Fibroblast of lung (primary cell): ENCODE measurements at regions not wholly inside any gene's neighbourhood (a gene's known extent, or its start where the extent isn't known, plus 50 kb on each side); places are given as distances from the start of the nearest gene placed in this dataset.

ENCODE experiments used
- DNase-seq, 2 donors: peaks; one replicate each; pipeline versions ENCODE4 v3.0.0 to v3.0.0-alpha.2; 2010; ENCODE audit warnings: low read depth in 2 of 2
- H2AFZ ChIP-seq: 2 replicates; pipeline ENCODE4 v1.5.1; 2012; ENCODE audit warnings: low read length, control low read depth, inconsistent platforms
- H3K27ac ChIP-seq: 2 replicates; pipeline ENCODE4 v1.5.1; 2011; ENCODE audit warnings: low read length, control low read depth; ENCODE audit not compliant: insufficient read depth
- H3K27me3 ChIP-seq: 2 replicates; pipeline ENCODE4 v1.5.1; 2011; ENCODE audit warnings: mild to moderate bottlenecking, low read length; ENCODE audit not compliant: control insufficient read depth, insufficient read depth
- H3K36me3 ChIP-seq: 2 replicates; pipeline ENCODE4 v1.5.1; 2011; ENCODE audit warnings: low read length; ENCODE audit not compliant: control insufficient read depth, insufficient read depth
- H3K4me1 ChIP-seq: 2 replicates; pipeline ENCODE4 v1.5.1; 2011; ENCODE audit warnings: low read length; ENCODE audit not compliant: control insufficient read depth, insufficient read depth; ENCODE audit errors: extremely low read depth
- H3K4me2 ChIP-seq: 2 replicates; pipeline ENCODE4 v1.5.1; 2011; ENCODE audit warnings: low read length, control low read depth; ENCODE audit not compliant: insufficient read depth; ENCODE audit errors: extremely low read depth
- H3K4me3 ChIP-seq, 4 experiments: fragments of 200-600 bp in 1 of 4; sonication (generic) in 1 of 4; replicated peaks in 1 of 4; 2 replicates each; pipeline ENCODE4 v1.5.1; 2011 to 2016; ENCODE audit warnings: low read length in 4 of 4, low read depth in 3 of 4, mild to moderate bottlenecking in 3 of 4, control low read depth in 2 of 4, inconsistent platforms in 1 of 4, mixed read lengths in 1 of 4; ENCODE audit not compliant: insufficient read depth in 1 of 4; ENCODE audit errors: control extremely low read depth in 1 of 4
- H3K79me2 ChIP-seq: 2 replicates; pipeline ENCODE4 v1.5.1; 2012; ENCODE audit warnings: mild to moderate bottlenecking, low read length, inconsistent platforms; ENCODE audit not compliant: control insufficient read depth, insufficient read depth
- H3K9ac ChIP-seq: 2 replicates; pipeline ENCODE4 v1.5.1; 2011; ENCODE audit warnings: mild to moderate bottlenecking, low read length, control low read depth; ENCODE audit not compliant: insufficient read depth
- H3K9me3 ChIP-seq: 2 replicates; pipeline ENCODE4 v1.5.1; 2012; ENCODE audit warnings: low read depth, low read length; ENCODE audit not compliant: control insufficient read depth, insufficient read depth
- H4K20me1 ChIP-seq: 2 replicates; pipeline ENCODE4 v1.5.1; 2011; ENCODE audit warnings: low read length; ENCODE audit not compliant: control insufficient read depth, insufficient read depth; ENCODE audit errors: extremely low read depth
- CTCF ChIP-seq, 2 donors: IDR thresholded peaks in 1 of 2; conservative IDR thresholded peaks in 1 of 2; 1 replicate in 1 of 2; 2 replicates in 1 of 2; pipeline ENCODE4 v1.5.1; 2011 to 2012; ENCODE audit warnings: low read length in 2 of 2, control low read depth in 1 of 2, inconsistent platforms in 1 of 2, low read depth in 1 of 2, mild to moderate bottlenecking in 1 of 2
- EZH2 ChIP-seq: IDR thresholded peaks from 2 replicates; pipeline ENCODE4 v1.5.1; 2012; ENCODE audit warnings: low read length, control low read depth, mild to moderate bottlenecking; ENCODE audit errors: missing control alignments

DNA sequence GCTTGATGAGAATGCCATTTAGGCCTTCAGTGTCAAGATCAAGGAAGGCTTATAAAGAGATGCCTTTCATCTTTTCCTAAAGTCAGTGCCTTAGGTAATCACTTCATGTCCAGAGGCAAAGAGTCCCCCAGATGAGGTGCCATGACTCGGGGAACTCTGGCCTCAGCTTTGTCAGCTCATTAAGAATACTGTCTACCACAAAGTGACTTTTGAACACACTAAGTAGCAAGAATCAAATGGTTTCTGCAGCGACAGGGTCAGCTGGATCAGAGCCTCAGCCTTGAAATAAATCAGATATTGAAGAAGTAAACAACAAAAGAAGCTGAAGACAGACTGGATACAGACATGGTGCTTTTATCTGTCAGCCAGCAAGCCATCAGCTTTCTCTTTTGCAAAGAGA, 120.1 kb upstream of the SLC39A10 start:
- no peak overlapping the region for H3K4me3 ChIP-seq
- H3K27me3 ChIP-seq = no peaks in the 10 kb centered on the region
- H3K27ac ChIP-seq = no peak overlapping the region
- TF ChIP-seq CTCF (conservative IDR thresholded peaks at IDR 0.05 in 1 of 2, IDR thresholded peaks at IDR 0.05 in 1 of 2; ENCODE audit: low read depth in 1 of 2, low read length in 2 of 2) (no peak), EZH2 (no peak)
- peak overlapping the region; percentile 3 for H3K4me2 ChIP-seq
- peaks cover 11% of the 10 kb centered on the region for H3K4me1 ChIP-seq
- no peak for DNase-seq
- no peaks in the 10 kb centered on the region for H3K9me3 ChIP-seq
- no peaks in the 10 kb centered on the region for H3K36me3 ChIP-seq
- no peaks in the 10 kb centered on the region for H4K20me1 ChIP-seq
- H3K79me2 ChIP-seq = no peaks in the 10 kb centered on the region
- no peak overlapping the region for H3K9ac ChIP-seq
- no peak overlapping the region for H2AFZ ChIP-seq

- Histone ChIP-seq H4K20me1 (no peaks in the 10 kb centered on the region), H3K4me3 (no peak overlapping the region), H3K9me3 (no peaks in the 10 kb centered on the region), H3K79me2 (no peaks in the 10 kb centered on the region), H3K27ac (no peak overlapping the region), H3K4me1 (peaks cover 11% of the 10 kb centered on the region), H3K36me3 (no peaks in the 10 kb centered on the region), H3K4me2 (no peak overlapping the region), H3K9ac (no peak overlapping the region), H3K27me3 (no peaks in the 10 kb centered on the region), H2AFZ (no peak overlapping the region)
- no peak for DNase-seq
- TF ChIP-seq EZH2 (no peak), CTCF (conservative IDR thresholded peaks at IDR 0.05 in 1 of 2, IDR thresholded peaks at IDR 0.05 in 1 of 2; ENCODE audit: low read depth in 1 of 2, low read length in 2 of 2) (no peak)
Observed at GRCh38 chr2:195535911-195536522, 121.0 kb upstream of the SLC39A10 start.

DNA sequence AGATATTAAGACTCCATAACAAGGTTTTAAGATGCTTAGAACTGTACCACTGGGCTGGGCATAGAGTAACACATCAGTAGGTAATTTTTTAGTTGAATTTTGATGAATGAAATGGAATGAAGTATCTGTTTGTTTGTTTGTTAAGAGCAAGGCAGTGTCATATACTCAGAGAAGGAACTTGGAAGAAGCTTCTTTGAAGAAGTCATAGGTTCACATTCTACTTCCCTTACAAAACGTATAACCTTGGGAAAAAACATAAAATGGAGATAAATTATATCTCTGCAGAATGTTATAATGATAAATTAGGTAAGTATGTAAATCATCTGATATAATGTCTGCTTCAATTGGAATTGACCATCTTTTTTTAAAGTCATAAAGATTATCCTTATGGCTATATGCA, 122.1 kb upstream of the SLC39A10 start:
- H2AFZ ChIP-seq = no peak overlapping the region
- H3K9me3 ChIP-seq = no peaks in the 10 kb centered on the region
- H3K79me2 ChIP-seq = no peaks in the 10 kb centered on the region
- TF ChIP-seq EZH2 (no peak), CTCF (conservative IDR thresholded peaks at IDR 0.05 in 1 of 2, IDR thresholded peaks at IDR 0.05 in 1 of 2; ENCODE audit: low read depth in 1 of 2, low read length in 2 of 2) (no peak)
- DNase-seq = no peak
- no peaks in the 10 kb centered on the region for H3K36me3 ChIP-seq
- H4K20me1 ChIP-seq = no peaks in the 10 kb centered on the region
- H3K4me2 ChIP-seq = no peak overlapping the region
- peaks cover 11% of the 10 kb centered on the region for H3K4me1 ChIP-seq
- no peak overlapping the region for H3K9ac ChIP-seq
- H3K4me3 ChIP-seq = no peak overlapping the region
- no peaks in the 10 kb centered on the region for H3K27me3 ChIP-seq
- peak overlapping the region; percentile 83 for H3K27ac ChIP-seq
